Ovary (tissue), 7 donors: ENCODE measurements at regions not wholly inside any gene's neighbourhood (a gene's known extent, or its start where the extent isn't known, plus 50 kb on each side); places are given as distances from the start of the nearest gene placed in this dataset.

ENCODE experiments used
- DNase-seq, 5 donors: peaks; one replicate each; pipeline ENCODE4 v3.0.0-alpha.2; 2019 to 2020
- H3K27ac ChIP-seq, 2 donors: fragments of 200-600 bp; one replicate each; pipeline versions ENCODE4 v1.5.1 to v1.8.0; 2019 to 2022
- H3K27me3 ChIP-seq: fragments of 200-600 bp; one replicate; pipeline ENCODE4 v1.8.0; 2022
- H3K36me3 ChIP-seq: fragments of 200-600 bp; sonication (generic); one replicate; pipeline ENCODE4 v1.5.1; 2019
- H3K4me1 ChIP-seq: one replicate; pipeline ENCODE4 v1.8.1; 2013; ENCODE audit warnings: mild to moderate bottlenecking, moderate library complexity; ENCODE audit not compliant: insufficient read depth
- H3K4me3 ChIP-seq: fragments of 200-600 bp; sonication (generic); one replicate; pipeline ENCODE4 v1.5.1; 2017
- H3K9me3 ChIP-seq, 2 donors: fragments of 200-600 bp in 1 of 2; sonication (generic) in 1 of 2; one replicate each; pipeline versions ENCODE4 v1.5.1 to v1.8.1; 2013 to 2019; ENCODE audit warnings: mild to moderate bottlenecking in 1 of 2, moderate library complexity in 1 of 2
- CTCF ChIP-seq, 3 donors: fragments of 450-650 bp in 2 of 3; fragments of 200-600 bp in 1 of 3; IDR thresholded peaks; one replicate each; pipeline versions ENCODE4 v1.5.1 to v1.8.0; 2016 to 2022; ENCODE audit warnings: antibody characterized with exemption in 3 of 3, mild to moderate bottlenecking in 1 of 3
- EP300 ChIP-seq: sonication (generic); formaldehyde crosslinking; IDR thresholded peaks from one replicate; pipeline ENCODE4 v1.6.1; 2017; ENCODE audit warnings: antibody characterized with exemption
- POLR2A ChIP-seq: fragments of 450-650 bp; IDR thresholded peaks from one replicate; pipeline ENCODE4 v1.6.1; 2017; ENCODE audit warnings: antibody characterized with exemption, mild to moderate bottlenecking, moderate library complexity
- WGBS, 3 donors: extraction: QIAGEN DNeasy Blood & Tissue Kit in 1 of 3; methylation state at CpG; one replicate each; pipeline versions ENCODE4 v1.1.5 to v1.1.7; 2013 to 2017; 5-methylcytosine and 5-hydroxymethylcytosine counted together
- intact Hi-C, 4 donors: fragments of 100-400 bp; cut with DNase I; formaldehyde crosslinking; loops; one replicate each; pipeline versions ENCODE4 v1.11.0 to v1.15.1; 2022 to 2023
- donor health status: DM: no; HTN: no; CAD: no; lungs with moderate emphysema.
- donor health status: DM: no; HTN: no; CAD: no.
- donor health status: Bipolar disorder and iron deficiency.
- donor health status: DM: no; HTN: no; CAD: no.
- donor health status: DM: yes; HTN: yes; CAD: no.

DNA sequence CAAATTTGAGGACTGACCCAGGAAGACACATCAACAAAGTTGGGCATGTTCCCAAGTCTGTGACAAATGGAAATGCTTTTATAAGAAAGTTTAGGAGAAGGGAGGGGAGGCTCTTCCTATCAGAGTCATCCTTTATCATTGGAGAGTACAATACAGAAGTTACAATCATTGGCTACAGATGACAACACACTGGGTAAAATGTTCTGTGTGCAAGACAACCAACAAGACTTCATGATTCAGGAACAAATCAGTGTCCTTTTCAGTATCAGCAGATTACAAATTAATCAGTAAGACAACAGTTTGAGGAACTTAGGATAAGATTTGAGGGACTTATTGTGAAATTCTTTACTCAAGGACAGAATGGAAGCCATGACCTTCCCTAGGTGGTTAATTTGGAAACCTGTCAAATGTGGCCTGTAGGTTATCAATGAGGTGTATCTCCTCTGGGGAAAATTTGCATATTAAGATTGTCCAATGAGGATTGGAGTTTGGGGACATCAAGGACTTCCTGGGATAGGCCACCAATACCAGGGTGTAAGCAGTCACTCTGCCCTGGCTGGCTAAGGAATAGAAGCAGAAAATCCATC is 274.4 kb upstream of the RORA start:
- Histone ChIP-seq H3K36me3 (no peaks in the 10 kb centered on the region), H3K9me3 (no peaks in the 10 kb centered on the region), H3K4me1 (peaks cover 2% of the 10 kb centered on the region), H3K27me3 (no peaks in the 10 kb centered on the region), H3K4me3 (no peak overlapping the region), H3K27ac (no peak overlapping the region)
- no peak for DNase-seq
- intact Hi-C loops = loop anchor here in 1 of 4 donors (5.0 kb wide), 1 partner anchor 216 kb away; no protein-coding TSS in a partner anchor
- TF ChIP-seq CTCF (IDR thresholded peaks at IDR 0.05) (no peak), EP300 (no peak), POLR2A (no peak)

DNA sequence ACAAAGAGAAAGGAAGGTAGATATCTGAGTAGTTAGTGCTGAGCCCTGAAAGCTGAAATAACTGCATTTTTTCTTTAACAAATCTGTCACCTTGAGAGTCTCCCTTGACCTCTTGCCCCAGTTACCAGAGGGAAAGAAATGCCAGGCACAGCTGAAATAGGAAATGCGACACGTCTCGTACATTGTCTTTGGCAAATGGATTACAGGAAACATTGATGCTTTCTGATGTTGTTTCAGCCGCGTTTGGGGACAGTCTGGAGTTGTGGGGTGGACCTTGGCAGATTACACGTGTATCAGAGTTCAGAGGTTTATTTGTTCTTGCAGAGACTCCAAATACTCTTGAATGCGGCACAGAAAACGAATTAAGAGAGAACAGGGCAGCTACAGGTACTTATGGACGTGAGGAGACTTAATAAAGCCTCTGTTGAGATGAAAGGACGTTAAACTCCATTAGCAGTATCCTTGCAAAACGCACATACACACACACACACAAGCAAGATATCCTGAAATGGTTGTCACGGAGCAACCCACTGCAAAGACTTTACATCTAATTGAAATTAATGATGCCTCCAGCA is 272.8 kb upstream of the RORA start:
- Histone ChIP-seq H3K36me3 (no peaks in the 10 kb centered on the region), H3K9me3 (no peaks in the 10 kb centered on the region), H3K27me3 (no peaks in the 10 kb centered on the region), H3K4me3 (no peak overlapping the region), H3K27ac (no peak overlapping the region), H3K4me1 (peaks cover 2% of the 10 kb centered on the region)
- TF ChIP-seq EP300 (no peak), CTCF (IDR thresholded peaks at IDR 0.05) (no peak), POLR2A (no peak)
- 80 to 81% (median 80%) methylated on average over 12 of the region's 12 CpGs for WGBS, 3 donors
- intact Hi-C loops = loop anchor here in 1 of 4 donors (5.0 kb wide), 1 partner anchor 215 kb away; no protein-coding TSS in a partner anchor
- no peak for DNase-seq

- H3K36me3 ChIP-seq = no peaks in the 10 kb centered on the region
- TF ChIP-seq POLR2A (no peak), CTCF (IDR thresholded peaks at IDR 0.05) (no peak), EP300 (no peak)
- H3K4me3 ChIP-seq = no peak overlapping the region
- WGBS, 3 donors = 89% methylated on average over 9 of the region's 9 CpGs
- no peaks in the 10 kb centered on the region for H3K27me3 ChIP-seq
- no peak overlapping the region for H3K27ac ChIP-seq
- intact Hi-C loops = loop anchor here in 1 of 4 donors (5.0 kb wide), 1 partner anchor 214 kb away; no protein-coding TSS in a partner anchor
- no peaks in the 10 kb centered on the region for H3K9me3 ChIP-seq
- peaks cover 2% of the 10 kb centered on the region for H3K4me1 ChIP-seq
- no peak for DNase-seq
These were observed 272.0 kb upstream of the RORA start for GRCh38 chr15:61500951-61501620.

DNA sequence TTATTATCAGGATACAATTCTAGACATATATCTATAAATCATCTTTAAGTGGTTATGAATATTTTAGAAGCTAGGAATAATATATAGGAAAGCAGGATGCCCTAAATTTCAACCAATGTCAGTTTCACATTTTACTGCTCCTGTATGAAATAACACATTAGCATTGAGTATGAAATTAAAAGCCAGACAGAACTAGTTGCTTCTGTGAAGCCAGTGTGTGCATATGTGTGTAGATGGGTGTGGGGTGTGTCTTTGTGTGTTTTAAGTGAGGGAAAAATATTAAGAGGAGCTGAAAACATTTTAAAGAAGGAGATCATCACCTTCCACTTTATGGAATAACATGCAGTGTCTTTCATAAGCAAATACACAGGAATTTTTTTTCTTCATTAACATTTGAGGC is 271.4 kb upstream of the RORA start:
- intact Hi-C loops = loop anchor here in 1 of 4 donors (5.0 kb wide), 1 partner anchor 213 kb away; no protein-coding TSS in a partner anchor
- Histone ChIP-seq H3K4me1 (peaks cover 2% of the 10 kb centered on the region), H3K27me3 (no peaks in the 10 kb centered on the region), H3K4me3 (no peak overlapping the region), H3K27ac (no peak overlapping the region), H3K36me3 (no peaks in the 10 kb centered on the region), H3K9me3 (no peaks in the 10 kb centered on the region)
- TF ChIP-seq CTCF (IDR thresholded peaks at IDR 0.05) (no peak), EP300 (no peak), POLR2A (no peak)
- DNase-seq = no peak
